GM12872 (cell line): ENCODE measurements at regions not wholly inside any gene's neighbourhood (a gene's known extent, or its start where the extent isn't known, plus 50 kb on each side); places are given as distances from the start of the nearest gene placed in this dataset.

Experiments
- TF ChIP-seq, protein P1 (sequence below): IDR thresholded peaks from 3 replicates; pipeline ENCODE4 v1.5.1; 2011; ENCODE audit warnings: low read depth, mild to moderate bottlenecking, low read length, moderate library complexity; ENCODE audit not compliant: insufficient read depth

DNA sequence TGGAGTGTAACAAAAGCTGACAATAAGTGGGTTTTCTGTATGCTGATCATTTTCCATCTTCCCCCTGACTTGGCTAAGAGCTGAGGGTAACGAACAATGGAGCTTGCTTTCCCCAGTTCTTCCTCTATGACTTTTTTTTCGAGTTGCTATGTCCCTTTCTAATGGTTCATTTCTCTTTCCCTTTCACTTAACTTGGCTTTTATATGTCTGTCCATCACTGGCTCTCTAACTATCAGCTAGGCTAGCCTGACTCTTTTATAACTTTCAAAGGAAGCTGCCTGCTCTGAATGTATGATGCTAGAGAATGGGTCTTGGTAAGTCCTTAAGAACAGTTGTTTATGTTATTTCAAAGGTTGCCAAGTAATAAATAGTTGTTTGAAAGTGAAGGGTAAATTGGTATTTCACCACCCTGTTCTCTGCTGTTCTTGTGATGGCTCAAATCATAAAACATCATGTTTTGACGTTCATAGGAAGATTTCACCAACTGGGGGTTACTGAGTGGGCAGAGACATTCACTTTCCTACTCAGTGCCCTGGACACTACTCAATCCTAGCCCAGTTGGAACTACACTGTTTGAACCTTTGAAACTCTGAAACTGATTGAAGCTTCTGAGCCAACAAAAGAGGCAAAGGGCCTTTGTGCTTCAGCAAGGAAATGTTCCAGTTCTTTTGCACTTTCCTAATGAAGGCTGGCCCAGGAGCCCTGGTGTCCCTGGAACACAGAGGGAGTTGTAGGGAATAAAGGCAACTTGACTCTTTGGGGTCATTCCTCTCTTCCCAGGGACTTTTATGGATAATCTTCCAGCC is 85.4 kb upstream of the PHYHIPL start:
- TF ChIP-seq, protein P1, sequence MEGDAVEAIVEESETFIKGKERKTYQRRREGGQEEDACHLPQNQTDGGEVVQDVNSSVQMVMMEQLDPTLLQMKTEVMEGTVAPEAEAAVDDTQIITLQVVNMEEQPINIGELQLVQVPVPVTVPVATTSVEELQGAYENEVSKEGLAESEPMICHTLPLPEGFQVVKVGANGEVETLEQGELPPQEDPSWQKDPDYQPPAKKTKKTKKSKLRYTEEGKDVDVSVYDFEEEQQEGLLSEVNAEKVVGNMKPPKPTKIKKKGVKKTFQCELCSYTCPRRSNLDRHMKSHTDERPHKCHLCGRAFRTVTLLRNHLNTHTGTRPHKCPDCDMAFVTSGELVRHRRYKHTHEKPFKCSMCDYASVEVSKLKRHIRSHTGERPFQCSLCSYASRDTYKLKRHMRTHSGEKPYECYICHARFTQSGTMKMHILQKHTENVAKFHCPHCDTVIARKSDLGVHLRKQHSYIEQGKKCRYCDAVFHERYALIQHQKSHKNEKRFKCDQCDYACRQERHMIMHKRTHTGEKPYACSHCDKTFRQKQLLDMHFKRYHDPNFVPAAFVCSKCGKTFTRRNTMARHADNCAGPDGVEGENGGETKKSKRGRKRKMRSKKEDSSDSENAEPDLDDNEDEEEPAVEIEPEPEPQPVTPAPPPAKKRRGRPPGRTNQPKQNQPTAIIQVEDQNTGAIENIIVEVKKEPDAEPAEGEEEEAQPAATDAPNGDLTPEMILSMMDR = no peak

DNA sequence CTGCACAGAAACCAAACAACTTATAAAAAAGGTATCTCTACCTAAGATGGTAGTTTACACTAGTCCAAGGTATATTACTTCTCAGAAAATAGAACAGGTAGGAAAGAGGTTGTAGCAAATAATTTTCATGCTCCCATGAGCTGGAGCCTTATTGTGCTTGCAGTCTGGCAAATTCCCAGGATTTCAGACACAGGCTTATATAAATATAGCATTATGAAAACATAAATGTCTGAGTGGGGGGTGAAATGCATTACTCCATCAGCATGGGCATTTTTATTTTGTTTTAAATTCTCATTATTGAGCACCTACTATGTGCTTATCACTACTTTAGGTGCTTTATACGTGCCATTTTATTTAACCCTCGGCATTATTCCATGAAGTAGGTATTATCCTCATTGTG is 83.0 kb upstream of the PHYHIPL start:
- TF ChIP-seq, protein P1 = no peak

DNA sequence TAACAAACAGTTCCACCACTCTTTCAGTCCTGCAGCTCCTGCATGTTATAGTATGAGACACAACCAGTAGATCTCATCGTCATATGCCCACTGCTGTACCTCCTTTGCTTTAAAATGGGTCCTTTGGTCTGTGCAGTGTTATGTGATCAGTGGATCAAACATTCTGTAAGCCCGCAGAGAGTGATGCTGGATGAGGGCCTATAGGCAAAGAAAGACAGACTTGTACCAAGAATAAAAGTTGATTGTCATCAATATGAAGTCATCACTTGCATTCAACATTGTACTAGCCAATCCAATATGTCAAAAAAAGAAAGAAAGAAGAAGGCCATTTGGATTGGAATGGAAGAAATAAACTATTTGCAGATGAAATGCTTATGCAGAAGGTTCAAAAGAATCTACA is 79.8 kb upstream of the PHYHIPL start:
- TF ChIP-seq, protein P1 = no peak

DNA sequence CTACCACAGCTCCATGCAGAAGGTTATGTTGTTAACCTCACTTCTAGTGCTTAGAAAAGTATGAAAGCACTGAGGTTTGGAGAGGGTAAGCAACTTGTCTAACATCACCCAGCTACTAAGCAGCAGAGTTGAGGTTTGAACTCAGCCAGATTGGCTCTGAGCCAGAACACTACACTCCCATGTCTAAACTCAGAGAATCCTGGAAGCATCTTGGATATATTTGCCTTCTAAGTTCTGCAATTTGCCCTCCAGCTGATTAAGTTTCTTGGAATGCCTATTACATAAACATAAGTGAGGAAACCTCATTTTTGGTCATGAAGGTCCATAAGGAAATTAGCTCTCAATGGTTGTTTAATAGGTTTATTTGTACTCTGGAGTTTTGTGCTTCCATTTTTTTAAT is 78.1 kb upstream of the PHYHIPL start:
- TF ChIP-seq, protein P1 = no peak

DNA sequence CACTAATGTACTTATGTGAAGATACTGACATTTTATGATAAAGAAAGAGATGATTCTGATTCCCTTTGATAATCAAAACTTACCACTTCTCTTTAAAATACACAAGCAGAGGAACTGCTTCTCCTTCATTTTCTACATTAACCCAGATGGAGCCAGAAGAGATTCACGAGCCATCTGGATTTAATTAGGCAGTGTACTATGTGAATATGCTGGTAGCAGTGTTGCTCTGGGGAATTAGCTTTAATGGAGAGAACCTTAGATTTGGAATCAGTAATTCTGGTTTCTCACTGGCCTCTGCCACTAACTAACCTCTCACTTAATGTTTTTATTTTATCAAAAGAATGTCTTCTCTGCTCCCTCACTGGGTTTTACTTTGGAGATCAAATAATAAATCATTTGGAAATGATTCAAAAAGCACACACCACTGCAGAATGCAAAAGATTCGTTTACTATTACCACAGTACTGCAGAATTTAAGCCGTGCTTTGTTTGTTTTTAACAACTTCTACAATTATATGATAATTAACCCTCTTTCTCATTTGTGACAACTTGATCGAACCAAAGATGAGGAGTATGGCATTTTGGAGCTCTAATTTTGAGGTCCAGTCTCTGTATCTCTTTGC is 77.5 kb upstream of the PHYHIPL start:
- TF ChIP-seq, protein P1 = no peak

DNA sequence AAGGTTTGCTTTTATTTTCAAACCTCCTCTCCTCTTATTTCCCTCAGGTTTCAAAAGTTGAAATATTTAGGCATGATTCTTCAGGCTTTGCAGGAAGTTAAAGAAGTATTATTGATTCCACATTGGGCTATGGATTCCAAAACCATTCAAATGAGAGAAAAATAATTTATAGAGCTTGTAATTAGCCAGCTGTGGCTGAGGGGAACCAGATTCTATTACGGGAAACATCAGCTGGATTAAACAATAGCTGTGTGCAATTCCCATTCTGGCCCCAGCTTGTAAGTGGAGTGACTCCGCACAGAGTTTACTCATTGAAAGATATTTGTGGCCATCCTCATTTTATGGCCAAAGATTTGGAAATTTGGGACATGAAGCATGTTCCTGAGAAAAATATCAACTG is 77.0 kb upstream of the PHYHIPL start:
- TF ChIP-seq, protein P1 = no peak

DNA sequence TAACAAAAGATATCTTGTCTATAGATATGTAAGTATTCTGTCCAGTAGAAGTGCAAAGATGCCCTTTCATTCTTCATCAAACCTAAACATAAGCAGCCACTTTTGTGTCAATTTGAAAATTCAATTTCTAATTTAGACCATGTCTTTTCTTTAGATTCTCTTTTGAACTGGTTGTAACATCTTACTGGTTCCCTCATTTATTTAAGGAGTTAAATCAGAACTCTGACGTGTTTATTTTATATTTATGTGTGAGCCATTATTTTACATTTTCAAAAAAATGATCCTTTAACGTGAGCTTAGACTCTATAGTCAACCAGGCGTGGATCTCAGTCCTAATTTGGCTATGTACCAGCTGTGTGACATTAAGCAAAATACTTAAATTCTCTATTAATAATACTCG is 74.0 kb upstream of the PHYHIPL start:
- TF ChIP-seq, protein P1 = no peak
